Neural crest cell (in vitro differentiated cells): ENCODE measurements at regions not wholly inside any gene's neighbourhood (a gene's known extent, or its start where the extent isn't known, plus 50 kb on each side); places are given as distances from the start of the nearest gene placed in this dataset.

ENCODE experiments used
- DNase-seq: peaks from one replicate; pipeline ENCODE4 v3.0.0; 2021; ENCODE audit warnings: low read depth, mixed read lengths, low spot score
- H3K27ac Mint-ChIP-seq: one replicate; pipeline ENCODE4 v1.8.0; 2021; ENCODE audit warnings: mild to moderate bottlenecking, mixed read lengths; ENCODE audit not compliant: unreplicated experiment
- H3K27me3 Mint-ChIP-seq: 2 replicates; pipeline ENCODE4 v1.8.0; 2021; ENCODE audit warnings: low read depth, mild to moderate bottlenecking, mixed read lengths
- H3K36me3 Mint-ChIP-seq: 2 replicates; pipeline ENCODE4 v1.8.0; 2021; ENCODE audit warnings: low read depth, mild to moderate bottlenecking, mixed read lengths
- H3K4me1 Mint-ChIP-seq: 2 replicates; pipeline ENCODE4 v1.8.0; 2021; ENCODE audit warnings: mixed read lengths
- H3K4me3 Mint-ChIP-seq: one replicate; pipeline ENCODE4 v1.8.0; 2021; ENCODE audit warnings: mild to moderate bottlenecking, mixed read lengths
- H3K9me3 Mint-ChIP-seq: 2 replicates; pipeline ENCODE4 v1.8.0; 2021; ENCODE audit warnings: mixed read lengths
- TF ChIP-seq, protein P1 (sequence below): fragments of 200-600 bp; sonication (generic); conservative IDR thresholded peaks from 2 replicates; pipeline ENCODE4 v1.5.0; 2021; ENCODE audit warnings: antibody characterized with exemption, mild to moderate bottlenecking

DNA sequence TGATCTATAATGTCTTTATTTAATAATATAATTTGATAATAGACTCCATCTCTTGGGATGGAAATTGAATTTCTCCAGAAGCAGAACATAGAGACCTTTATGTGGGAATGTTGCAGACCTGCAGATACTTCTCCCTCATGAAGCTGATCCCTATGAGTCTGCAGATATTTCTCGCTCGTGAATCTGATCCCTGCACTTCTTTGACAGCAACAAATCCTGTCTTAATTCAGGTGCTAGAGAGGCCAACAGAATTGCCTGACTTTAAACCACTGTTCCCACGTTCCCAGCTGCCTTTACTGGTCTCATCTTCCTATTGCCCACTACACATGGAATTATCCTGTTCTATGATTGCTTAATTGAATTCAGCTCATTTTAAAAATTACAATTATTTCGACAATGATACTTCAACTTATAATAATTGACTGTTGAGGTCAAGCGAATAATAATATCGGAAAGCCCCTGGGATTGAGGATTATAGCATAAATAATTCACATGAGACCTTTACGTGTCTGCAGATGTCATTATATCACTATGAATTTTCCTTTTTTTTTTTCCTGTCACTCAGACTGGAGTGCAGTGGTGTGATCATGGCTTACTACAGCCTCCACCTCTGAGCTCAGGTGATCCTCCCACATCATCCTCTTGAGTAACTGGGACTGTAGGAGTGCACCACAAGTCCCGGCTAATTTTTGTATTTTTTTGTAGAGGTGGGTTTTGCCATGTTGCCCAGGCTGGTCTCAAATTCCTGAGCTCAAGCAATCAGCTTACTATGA is 486.4 kb upstream of the ADARB2 start:
- no peaks in the 10 kb centered on the region for H3K4me1 Mint-ChIP-seq
- no peak overlapping the region for H3K4me3 Mint-ChIP-seq
- no peaks in the 10 kb centered on the region for H3K27me3 Mint-ChIP-seq
- no peak for DNase-seq
- H3K9me3 Mint-ChIP-seq: no peaks in the 10 kb centered on the region
- TF ChIP-seq, protein P1, sequence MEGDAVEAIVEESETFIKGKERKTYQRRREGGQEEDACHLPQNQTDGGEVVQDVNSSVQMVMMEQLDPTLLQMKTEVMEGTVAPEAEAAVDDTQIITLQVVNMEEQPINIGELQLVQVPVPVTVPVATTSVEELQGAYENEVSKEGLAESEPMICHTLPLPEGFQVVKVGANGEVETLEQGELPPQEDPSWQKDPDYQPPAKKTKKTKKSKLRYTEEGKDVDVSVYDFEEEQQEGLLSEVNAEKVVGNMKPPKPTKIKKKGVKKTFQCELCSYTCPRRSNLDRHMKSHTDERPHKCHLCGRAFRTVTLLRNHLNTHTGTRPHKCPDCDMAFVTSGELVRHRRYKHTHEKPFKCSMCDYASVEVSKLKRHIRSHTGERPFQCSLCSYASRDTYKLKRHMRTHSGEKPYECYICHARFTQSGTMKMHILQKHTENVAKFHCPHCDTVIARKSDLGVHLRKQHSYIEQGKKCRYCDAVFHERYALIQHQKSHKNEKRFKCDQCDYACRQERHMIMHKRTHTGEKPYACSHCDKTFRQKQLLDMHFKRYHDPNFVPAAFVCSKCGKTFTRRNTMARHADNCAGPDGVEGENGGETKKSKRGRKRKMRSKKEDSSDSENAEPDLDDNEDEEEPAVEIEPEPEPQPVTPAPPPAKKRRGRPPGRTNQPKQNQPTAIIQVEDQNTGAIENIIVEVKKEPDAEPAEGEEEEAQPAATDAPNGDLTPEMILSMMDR: no peak
- H3K27ac Mint-ChIP-seq: no peak overlapping the region
- no peaks in the 10 kb centered on the region for H3K36me3 Mint-ChIP-seq

DNA sequence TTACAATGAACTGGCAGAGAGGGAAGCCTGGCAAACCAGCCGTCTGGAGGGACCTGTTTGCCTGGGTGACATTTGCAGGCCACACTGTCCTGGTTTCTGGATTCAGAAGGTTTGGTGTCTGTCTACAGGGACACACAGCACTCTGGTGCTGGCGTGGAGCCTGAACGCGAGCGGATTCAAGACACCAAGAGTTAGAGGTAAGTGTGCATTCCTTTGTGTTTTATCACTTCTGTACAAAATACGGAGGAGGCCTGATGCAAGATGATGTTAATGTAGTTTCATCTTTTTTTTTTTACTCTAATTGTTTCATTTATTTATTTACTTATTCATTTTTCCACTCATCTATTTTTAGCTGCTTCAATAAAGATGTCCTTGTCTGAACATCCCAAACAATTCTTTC is 485.3 kb upstream of the ADARB2 start:
- no peak overlapping the region for H3K27ac Mint-ChIP-seq
- no peaks in the 10 kb centered on the region for H3K27me3 Mint-ChIP-seq

DNA sequence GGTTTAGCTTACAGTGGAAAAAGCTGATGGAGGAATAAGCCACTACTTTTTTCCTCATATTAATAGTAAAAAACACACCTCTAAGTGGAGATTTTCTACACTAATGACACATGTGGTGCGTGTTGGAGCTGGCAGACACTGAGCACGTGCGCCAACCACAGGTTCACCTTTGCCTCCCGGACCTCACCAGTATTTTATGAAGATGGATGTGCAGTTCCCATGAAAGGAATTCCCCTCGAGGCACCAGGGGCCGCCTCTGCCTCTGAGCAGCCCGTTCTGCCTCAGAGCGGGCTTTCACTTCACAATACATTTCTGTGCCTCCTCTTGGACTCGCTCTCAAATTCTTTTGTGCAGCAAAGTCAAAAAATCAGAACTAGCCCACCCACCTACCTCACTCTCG is 477.5 kb upstream of the ADARB2 start:
- DNase-seq: no peak
- no peak overlapping the region for H3K27ac Mint-ChIP-seq
- H3K27me3 Mint-ChIP-seq: peaks cover 3% of the 10 kb centered on the region
- H3K4me3 Mint-ChIP-seq: no peak overlapping the region
- no peaks in the 10 kb centered on the region for H3K36me3 Mint-ChIP-seq
- peaks cover 7% of the 10 kb centered on the region for H3K4me1 Mint-ChIP-seq
- TF ChIP-seq, protein P1: no peak
- no peaks in the 10 kb centered on the region for H3K9me3 Mint-ChIP-seq

More for the DNA sequence above, 485.3 kb upstream of the ADARB2 start:
- TF ChIP-seq, protein P1: no peak
- no peak overlapping the region for H3K4me3 Mint-ChIP-seq
- no peaks in the 10 kb centered on the region for H3K4me1 Mint-ChIP-seq
- H3K36me3 Mint-ChIP-seq: no peaks in the 10 kb centered on the region
- DNase-seq: no peak
- H3K9me3 Mint-ChIP-seq: no peaks in the 10 kb centered on the region

DNA sequence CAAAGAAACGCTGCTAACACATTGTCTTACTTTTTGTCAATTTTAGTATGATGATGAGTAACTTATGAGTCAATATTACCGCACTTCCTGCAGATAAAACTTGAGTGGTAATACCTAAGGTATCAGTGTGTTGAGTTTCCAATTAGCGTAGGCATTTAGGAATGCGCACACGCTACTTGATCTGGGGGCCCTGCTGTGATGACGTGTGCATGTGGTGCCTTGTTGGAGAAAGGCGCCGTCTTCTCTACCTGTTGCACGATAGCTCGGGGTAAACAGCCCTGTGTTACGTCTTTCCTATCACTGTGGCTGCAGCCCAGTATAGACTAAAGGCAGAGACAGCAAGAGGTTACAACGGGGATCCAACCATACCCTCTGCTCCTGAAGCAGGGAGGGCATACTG is 476.8 kb upstream of the ADARB2 start:
- Mint-ChIP-seq H3K27ac (no peak overlapping the region), H3K4me1 (peaks cover 7% of the 10 kb centered on the region), H3K36me3 (no peaks in the 10 kb centered on the region), H3K27me3 (peaks cover 3% of the 10 kb centered on the region), H3K4me3 (no peak overlapping the region), H3K9me3 (no peaks in the 10 kb centered on the region)
- TF ChIP-seq, protein P1: no peak
- DNase-seq: no peak

DNA sequence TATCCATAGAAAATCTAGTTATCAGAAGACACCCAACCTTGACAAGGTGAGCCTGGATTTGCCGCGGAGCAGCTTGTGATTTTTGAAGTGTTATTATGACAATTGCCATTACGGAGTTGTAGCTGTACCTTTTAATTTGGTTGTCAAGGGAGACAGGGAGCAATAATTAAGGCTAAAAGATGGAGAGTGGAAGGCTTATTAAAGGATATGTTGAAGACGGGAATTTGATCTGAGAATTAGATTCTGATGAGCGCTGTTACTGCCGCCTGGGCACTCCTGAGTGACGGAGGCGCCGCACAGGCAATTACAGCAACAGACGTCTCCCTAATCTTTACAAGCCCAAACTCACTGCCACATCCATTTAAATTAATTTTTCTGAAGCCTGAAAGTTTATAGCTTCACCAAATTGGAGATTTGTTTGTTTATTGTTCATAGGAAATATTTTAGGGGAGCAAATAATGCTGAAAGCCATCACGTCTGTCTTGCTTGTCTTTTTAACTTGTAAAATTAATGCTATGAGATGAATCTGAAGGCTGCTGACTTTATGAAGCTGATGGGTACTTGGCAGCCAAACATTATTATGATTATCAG is 475.0 kb upstream of the ADARB2 start:
- Mint-ChIP-seq H3K36me3 (no peaks in the 10 kb centered on the region), H3K27ac (no peak overlapping the region), H3K9me3 (no peaks in the 10 kb centered on the region), H3K4me3 (no peak overlapping the region), H3K4me1 (peaks cover 7% of the 10 kb centered on the region), H3K27me3 (peaks cover 3% of the 10 kb centered on the region)
- no peak for DNase-seq
- TF ChIP-seq, protein P1: no peak
